ENCODE measurements at regions not wholly inside any gene's neighbourhood (a gene's known extent, or its start where the extent isn't known, plus 50 kb on each side); places are given as distances from the start of the nearest gene placed in this dataset.

DNA sequence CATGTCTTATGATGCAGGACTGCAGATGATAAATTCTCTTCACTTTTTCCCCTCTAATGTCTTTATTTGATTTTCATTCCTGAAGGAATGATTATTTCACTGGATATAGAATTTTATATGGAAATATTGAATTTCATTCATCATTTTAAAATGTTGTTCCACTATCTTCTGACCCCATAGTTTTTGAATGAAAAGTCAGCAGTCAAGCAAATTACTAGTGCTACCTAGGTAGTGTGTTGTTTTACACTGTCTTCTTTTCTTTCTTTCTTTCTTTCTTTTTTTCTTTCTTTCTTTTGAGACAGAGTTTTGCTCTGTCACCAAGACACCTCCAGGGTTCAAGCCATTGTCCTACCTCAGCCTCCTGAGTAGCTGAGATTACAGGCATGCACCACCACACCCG, 76.9 kb downstream of the WSB1 start:
- TF ChIP-seq CTCF (IDR thresholded peaks at IDR 0.05) (no peak), POLR2A (IDR thresholded peaks at IDR 0.05) (no peak)
